ENCODE measurements at regions not wholly inside any gene's neighbourhood (a gene's known extent, or its start where the extent isn't known, plus 50 kb on each side); places are given as distances from the start of the nearest gene placed in this dataset.
"Not testable (repeated sequence)": the region's sequence is repeated elsewhere in the genome, so short reads cannot be mapped to it uniquely, and the experiment has no call there.

GRCh38 chr7:25602730-25603426, 374.6 kb upstream of the NPVF start:
- not testable (repeated sequence) for DNase-seq

- not testable (repeated sequence) for DNase-seq
Measured at GRCh38 chr7:25603427-25603740, 375.1 kb upstream of the NPVF start.

GRCh38 chr7:25611196-25611595, 382.9 kb upstream of the NPVF start:
- no peak for DNase-seq

- no peak for DNase-seq
Measured at GRCh38 chr7:25613912-25614311, 385.6 kb upstream of the NPVF start.

GRCh38 chr7:25614415-25614814, 386.1 kb upstream of the NPVF start:
- DNase-seq, result no peak

GRCh38 chr7:25615003-25615402, 386.7 kb upstream of the NPVF start:
- no peak for DNase-seq

GRCh38 chr7:25615593-25615992, 387.3 kb upstream of the NPVF start:
- no peak for DNase-seq

- DNase-seq, result no peak
Measured at GRCh38 chr7:25617214-25617613, 388.9 kb upstream of the NPVF start.

GRCh38 chr7:25617673-25618072, 389.4 kb upstream of the NPVF start:
- no peak for DNase-seq

- no peak for DNase-seq
Measured at GRCh38 chr7:25619381-25619780, 391.1 kb upstream of the NPVF start.

GRCh38 chr7:25619963-25620799, 391.9 kb upstream of the NPVF start:
- peak; percentile 24 for DNase-seq

- no peak for DNase-seq
Measured at GRCh38 chr7:25621993-25622392, 393.7 kb upstream of the NPVF start.

- no peak for DNase-seq
Measured at GRCh38 chr7:25622695-25623094, 394.4 kb upstream of the NPVF start.

- no peak for DNase-seq
Measured at GRCh38 chr7:25624051-25624450, 395.8 kb upstream of the NPVF start.

GRCh38 chr7:25624833-25625232, 396.5 kb upstream of the NPVF start:
- no peak for DNase-seq

- no peak for DNase-seq
Measured at GRCh38 chr7:25625306-25625992, 397.2 kb upstream of the NPVF start.

- DNase-seq, result no peak
Measured at GRCh38 chr7:25626451-25627131, 398.3 kb upstream of the NPVF start.

- DNase-seq, result no peak
Measured at GRCh38 chr7:25628446-25628845, 400.2 kb upstream of the NPVF start.

- DNase-seq, result no peak
Measured at GRCh38 chr7:25632616-25633015, 404.3 kb upstream of the NPVF start.

- no peak for DNase-seq
Measured at GRCh38 chr7:25633426-25634036, 405.2 kb upstream of the NPVF start.

- no peak for DNase-seq
Measured at GRCh38 chr7:25636168-25636567, 407.9 kb upstream of the NPVF start.

- DNase-seq, result no peak
Measured at GRCh38 chr7:25636871-25637283, 408.6 kb upstream of the NPVF start.

- no peak for DNase-seq
Measured at GRCh38 chr7:25638068-25638467, 409.8 kb upstream of the NPVF start.
